Gastroesophageal sphincter (tissue), 4 donors: ENCODE measurements at regions not wholly inside any gene's neighbourhood (a gene's known extent, or its start where the extent isn't known, plus 50 kb on each side); places are given as distances from the start of the nearest gene placed in this dataset.

Source experiments
- ATAC-seq: fragments of 150-250 bp; one replicate; pipeline ENCODE4 v1.9.1; 2016; ENCODE audit warnings: mild to moderate bottlenecking, moderate library complexity
- H3K27ac ChIP-seq, 4 donors: fragments of 200-600 bp; sonication (generic) in 3 of 4; 1 replicate in 3 of 4; 2 replicates in 1 of 4; pipeline ENCODE4 v1.5.1; 2016 to 2019
- H3K27me3 ChIP-seq: fragments of 200-600 bp; sonication (generic); one replicate; pipeline ENCODE4 v1.5.1; 2019
- H3K36me3 ChIP-seq, 2 donors: fragments of 200-600 bp; sonication (generic); one replicate each; pipeline ENCODE4 v1.5.1; 2019; ENCODE audit warnings: control low read depth in 1 of 2
- H3K4me1 ChIP-seq, 3 donors: fragments of 200-600 bp; sonication (generic); 1 replicate in 2 of 3; 2 replicates in 1 of 3; pipeline ENCODE4 v1.5.1; 2016 to 2019; ENCODE audit warnings: control low read depth in 2 of 3
- H3K4me3 ChIP-seq, 2 donors: fragments of 200-600 bp; sonication (generic); one replicate each; pipeline ENCODE4 v1.5.1; 2019; ENCODE audit warnings: mild to moderate bottlenecking in 1 of 2, moderate library complexity in 1 of 2
- H3K9me3 ChIP-seq, 3 donors: fragments of 200-600 bp; sonication (generic); one replicate each; pipeline ENCODE4 v1.5.1; 2017 to 2019; ENCODE audit warnings: control low read depth in 2 of 3
- CTCF ChIP-seq, 4 experiments: fragments of 200-600 bp in 2 of 4; fragments of 450-650 bp in 2 of 4; sonication (generic) in 1 of 4; IDR thresholded peaks; one replicate each; pipeline ENCODE4 v1.5.1; 2017 to 2019; ENCODE audit warnings: antibody characterized with exemption in 4 of 4, mild to moderate bottlenecking in 2 of 4, moderate library complexity in 2 of 4
- EP300 ChIP-seq: sonication (generic); formaldehyde crosslinking; IDR thresholded peaks from one replicate; pipeline ENCODE4 v1.6.1; 2017; ENCODE audit warnings: antibody characterized with exemption, mild to moderate bottlenecking
- POLR2A ChIP-seq, 2 donors: fragments of 450-650 bp; IDR thresholded peaks; one replicate each; pipeline ENCODE4 v1.6.1; 2017; ENCODE audit warnings: antibody characterized with exemption in 2 of 2, mild to moderate bottlenecking in 2 of 2, moderate library complexity in 1 of 2
- POLR2AphosphoS5 ChIP-seq: sonication (generic); formaldehyde crosslinking; IDR thresholded peaks from one replicate; pipeline ENCODE4 v1.6.1; 2017; ENCODE audit warnings: antibody characterized with exemption
- WGBS, 2 donors: methylation state at CpG; one replicate each; pipeline ENCODE4 v1.1.5; 2018; ENCODE audit warnings: low coverage in 1 of 2; 5-methylcytosine and 5-hydroxymethylcytosine counted together

- no peak for ATAC-seq
- TF ChIP-seq POLR2A (IDR thresholded peaks at IDR 0.05) = no peak
- no peak for TF ChIP-seq EP300
- no peak for TF ChIP-seq CTCF (IDR thresholded peaks at IDR 0.05)
- no peak for TF ChIP-seq POLR2AphosphoS5
- H3K4me1 ChIP-seq = no peaks in the 10 kb centered on the region
- no peak overlapping the region for H3K4me3 ChIP-seq
- H3K36me3 ChIP-seq = no peaks in the 10 kb centered on the region
- H3K27ac ChIP-seq = no peak overlapping the region
- no peaks in the 10 kb centered on the region for H3K9me3 ChIP-seq
- H3K27me3 ChIP-seq = no peaks in the 10 kb centered on the region
Observed at GRCh38 chr5:28779161-28779754, 1740.9 kb upstream of the CDH9 start.

GRCh38 chr5:28770307-28770706 lies 1731.9 kb upstream of the CDH9 start:
- TF ChIP-seq POLR2AphosphoS5 (no peak), EP300 (no peak), POLR2A (IDR thresholded peaks at IDR 0.05) (no peak), CTCF (IDR thresholded peaks at IDR 0.05) (no peak)
- Histone ChIP-seq H3K36me3 (no peaks in the 10 kb centered on the region), H3K27me3 (no peaks in the 10 kb centered on the region), H3K4me3 (no peak overlapping the region), H3K27ac (no peak overlapping the region), H3K9me3 (no peaks in the 10 kb centered on the region), H3K4me1 (no peaks in the 10 kb centered on the region)
- no peak for ATAC-seq
- 87 to 93% methylated on average over 4 of the region's 4 CpGs for WGBS, 2 donors

GRCh38 chr5:28766565-28767158 lies 1728.3 kb upstream of the CDH9 start:
- 6 to 15% methylated on average over 2 of the region's 2 CpGs for WGBS, 2 donors

GRCh38 chr5:28751396-28751795 lies 1713.0 kb upstream of the CDH9 start:
- WGBS, 2 donors = 39 to 47% methylated on average over 4 of the region's 4 CpGs
- ATAC-seq = no peak
- no peaks in the 10 kb centered on the region for H3K27me3 ChIP-seq
- H3K4me1 ChIP-seq = no peaks in the 10 kb centered on the region
- TF ChIP-seq EP300 (no peak), POLR2AphosphoS5 (no peak), CTCF (IDR thresholded peaks at IDR 0.05) (no peak), POLR2A (IDR thresholded peaks at IDR 0.05) (no peak)
- H3K4me3 ChIP-seq = no peak overlapping the region
- H3K36me3 ChIP-seq = no peaks in the 10 kb centered on the region
- no peaks in the 10 kb centered on the region for H3K9me3 ChIP-seq
- H3K27ac ChIP-seq = no peak overlapping the region

More at GRCh38 chr5:28766565-28767158, 1728.3 kb upstream of the CDH9 start:
- Histone ChIP-seq H3K9me3 (no peaks in the 10 kb centered on the region), H3K4me1 (no peaks in the 10 kb centered on the region), H3K4me3 (no peak overlapping the region), H3K36me3 (no peaks in the 10 kb centered on the region), H3K27me3 (no peaks in the 10 kb centered on the region), H3K27ac (no peak overlapping the region)
- peak in 2 of 4 experiments; percentile 13 to 34 for TF ChIP-seq CTCF (IDR thresholded peaks at IDR 0.05)
- no peak for TF ChIP-seq EP300
- no peak for TF ChIP-seq POLR2AphosphoS5
- no peak for TF ChIP-seq POLR2A (IDR thresholded peaks at IDR 0.05)
- no peak for ATAC-seq

- no peaks in the 10 kb centered on the region for H3K9me3 ChIP-seq
- H3K4me1 ChIP-seq = no peaks in the 10 kb centered on the region
- no peaks in the 10 kb centered on the region for H3K36me3 ChIP-seq
- H3K27ac ChIP-seq = no peak overlapping the region
- TF ChIP-seq EP300 = no peak
- TF ChIP-seq POLR2AphosphoS5 = no peak
- no peak for TF ChIP-seq CTCF (IDR thresholded peaks at IDR 0.05)
- TF ChIP-seq POLR2A (IDR thresholded peaks at IDR 0.05) = no peak
- H3K4me3 ChIP-seq = no peak overlapping the region
- no peak for ATAC-seq
- H3K27me3 ChIP-seq = no peaks in the 10 kb centered on the region
Observed at GRCh38 chr5:28750251-28750650, 1711.9 kb upstream of the CDH9 start.
